Tibial artery (tissue), 4 donors: ENCODE measurements at regions not wholly inside any gene's neighbourhood (a gene's known extent, or its start where the extent isn't known, plus 50 kb on each side); places are given as distances from the start of the nearest gene placed in this dataset.
A peak's percentile ranks its signal among the peaks of the same experiment; 100 is the strongest.

ENCODE experiments used
- DNase-seq, 2 donors: peaks; one replicate each; pipeline ENCODE4 v3.0.0-alpha.2; 2019
- H3K27ac ChIP-seq, 2 donors: fragments of 200-600 bp; sonication (generic) in 1 of 2; 1 replicate in 1 of 2; 2 replicates in 1 of 2; pipeline ENCODE4 v1.5.1; 2018 to 2019; ENCODE audit warnings: mild to moderate bottlenecking in 1 of 2
- H3K27me3 ChIP-seq, 2 donors: fragments of 200-600 bp; sonication (generic) in 1 of 2; one replicate each; pipeline versions ENCODE4 v1.5.1 to v1.6.0; 2016 to 2019
- H3K36me3 ChIP-seq, 3 donors: fragments of 200-600 bp; sonication (generic) in 2 of 3; one replicate each; pipeline ENCODE4 v1.5.1; 2016 to 2019; ENCODE audit warnings: mild to moderate bottlenecking in 2 of 3
- H3K4me1 ChIP-seq, 4 donors: fragments of 200-600 bp; sonication (generic) in 2 of 4; 1 replicate in 3 of 4; 2 replicates in 1 of 4; pipeline ENCODE4 v1.5.1; 2016 to 2019
- H3K4me3 ChIP-seq, 2 donors: fragments of 200-600 bp; sonication (generic) in 1 of 2; 1 replicate in 1 of 2; 2 replicates in 1 of 2; pipeline ENCODE4 v1.5.1; 2018 to 2019; ENCODE audit warnings: mild to moderate bottlenecking in 2 of 2
- H3K9me3 ChIP-seq, 3 donors: fragments of 200-600 bp; sonication (generic) in 1 of 3; one replicate each; pipeline ENCODE4 v1.5.1; 2016 to 2019
- intact Hi-C: fragments of 100-400 bp; cut with DNase I; formaldehyde crosslinking; loops from one replicate; pipeline ENCODE4 v1.15.0; 2023; ENCODE audit warnings: low total_unique reads
- TF ChIP-seq, protein P1 (sequence below), 2 experiments: fragments of 200-600 bp in 1 of 2; fragments of 450-650 bp in 1 of 2; IDR thresholded peaks; one replicate each; pipeline ENCODE4 v1.5.1; 2017 to 2019; ENCODE audit warnings: antibody characterized with exemption in 2 of 2, mild to moderate bottlenecking in 1 of 2, moderate library complexity in 1 of 2

DNA sequence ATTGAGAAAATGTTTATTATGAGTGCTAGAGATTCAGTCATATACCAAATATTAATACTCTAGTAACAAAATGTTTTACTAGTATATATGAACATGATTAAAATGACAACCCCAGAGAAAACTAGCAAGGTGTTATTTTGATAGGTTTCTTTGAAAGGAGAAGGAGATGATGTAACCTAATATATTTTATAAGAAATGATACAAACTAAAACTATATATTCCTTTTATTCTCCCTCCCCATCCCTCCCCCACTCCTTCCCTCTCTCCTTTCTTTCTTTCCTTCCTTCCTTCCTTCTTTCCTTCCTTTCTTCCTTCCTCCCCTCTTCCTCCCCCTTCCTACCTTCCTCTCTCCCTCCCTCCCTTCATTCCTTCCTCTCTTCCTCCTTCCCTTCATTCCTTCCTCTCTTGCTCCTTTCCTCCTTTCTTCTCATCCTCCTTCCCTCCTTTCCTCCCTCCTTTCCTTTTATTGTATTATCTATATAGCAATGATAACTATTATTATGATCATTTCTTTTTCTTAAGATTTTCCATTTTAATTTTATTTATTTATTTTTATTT lies 215.3 kb upstream of the MEF2C start:
- intact Hi-C loops, result no loop called here
- H3K27ac ChIP-seq, result no peak overlapping the region
- no peaks in the 10 kb centered on the region for H3K4me1 ChIP-seq
- DNase-seq, result no peak
- TF ChIP-seq, protein P1, sequence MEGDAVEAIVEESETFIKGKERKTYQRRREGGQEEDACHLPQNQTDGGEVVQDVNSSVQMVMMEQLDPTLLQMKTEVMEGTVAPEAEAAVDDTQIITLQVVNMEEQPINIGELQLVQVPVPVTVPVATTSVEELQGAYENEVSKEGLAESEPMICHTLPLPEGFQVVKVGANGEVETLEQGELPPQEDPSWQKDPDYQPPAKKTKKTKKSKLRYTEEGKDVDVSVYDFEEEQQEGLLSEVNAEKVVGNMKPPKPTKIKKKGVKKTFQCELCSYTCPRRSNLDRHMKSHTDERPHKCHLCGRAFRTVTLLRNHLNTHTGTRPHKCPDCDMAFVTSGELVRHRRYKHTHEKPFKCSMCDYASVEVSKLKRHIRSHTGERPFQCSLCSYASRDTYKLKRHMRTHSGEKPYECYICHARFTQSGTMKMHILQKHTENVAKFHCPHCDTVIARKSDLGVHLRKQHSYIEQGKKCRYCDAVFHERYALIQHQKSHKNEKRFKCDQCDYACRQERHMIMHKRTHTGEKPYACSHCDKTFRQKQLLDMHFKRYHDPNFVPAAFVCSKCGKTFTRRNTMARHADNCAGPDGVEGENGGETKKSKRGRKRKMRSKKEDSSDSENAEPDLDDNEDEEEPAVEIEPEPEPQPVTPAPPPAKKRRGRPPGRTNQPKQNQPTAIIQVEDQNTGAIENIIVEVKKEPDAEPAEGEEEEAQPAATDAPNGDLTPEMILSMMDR (IDR thresholded peaks at IDR 0.05), result no peak
- no peaks in the 10 kb centered on the region for H3K27me3 ChIP-seq
- H3K4me3 ChIP-seq, result no peak overlapping the region
- no peaks in the 10 kb centered on the region for H3K36me3 ChIP-seq
- H3K9me3 ChIP-seq, result no peaks in the 10 kb centered on the region

DNA sequence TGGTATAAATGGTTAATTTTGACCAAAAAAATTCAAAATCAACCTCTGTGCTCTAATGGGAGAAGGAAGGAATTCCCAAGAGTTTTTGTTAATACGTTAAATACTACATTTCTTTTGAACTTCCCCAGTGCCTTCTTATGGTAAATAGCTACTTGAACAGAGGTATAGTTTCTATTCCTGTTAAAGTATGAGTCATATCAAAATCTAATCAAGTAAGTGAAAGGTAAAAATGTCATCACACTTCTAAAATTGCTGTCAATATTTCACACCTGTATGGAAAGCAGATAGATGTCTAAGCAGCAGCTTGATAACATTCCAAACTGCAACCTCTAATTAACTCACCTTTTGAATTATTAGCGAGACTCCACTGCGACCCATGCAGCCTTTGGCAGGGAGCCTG lies 214.1 kb upstream of the MEF2C start:
- H3K9me3 ChIP-seq, result no peaks in the 10 kb centered on the region
- intact Hi-C loops, result no loop called here
- no peak overlapping the region for H3K27ac ChIP-seq
- TF ChIP-seq, protein P1 (IDR thresholded peaks at IDR 0.05), result no peak
- H3K4me1 ChIP-seq, result no peaks in the 10 kb centered on the region
- no peaks in the 10 kb centered on the region for H3K36me3 ChIP-seq
- DNase-seq, result no peak
- H3K27me3 ChIP-seq, result no peaks in the 10 kb centered on the region
- H3K4me3 ChIP-seq, result no peak overlapping the region

DNA sequence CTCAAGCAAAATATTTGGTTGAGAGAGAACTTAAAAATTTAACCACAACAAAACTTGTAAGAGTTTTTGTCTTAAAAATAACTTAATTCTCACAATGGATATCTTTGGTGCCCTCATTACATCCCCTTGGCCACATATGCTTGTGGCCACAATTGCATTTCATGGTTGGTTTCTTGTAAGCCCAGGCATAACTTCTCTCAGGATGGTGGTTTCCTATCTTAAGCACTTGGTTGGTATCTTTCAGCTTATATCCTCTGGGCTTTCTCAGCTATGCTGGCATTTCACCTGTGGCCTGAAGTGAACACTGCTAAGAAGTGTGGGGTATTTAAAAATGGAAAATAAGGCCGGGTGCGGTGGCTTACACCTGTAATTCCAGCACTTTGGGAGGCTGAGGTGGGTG lies 212.4 kb upstream of the MEF2C start:
- Histone ChIP-seq H3K9me3 (no peaks in the 10 kb centered on the region), H3K4me3 (no peak overlapping the region), H3K27me3 (no peaks in the 10 kb centered on the region), H3K4me1 (no peaks in the 10 kb centered on the region), H3K36me3 (no peaks in the 10 kb centered on the region), H3K27ac (no peak overlapping the region)
- no peak for DNase-seq
- TF ChIP-seq, protein P1 (IDR thresholded peaks at IDR 0.05), result no peak
- intact Hi-C loops, result no loop called here

DNA sequence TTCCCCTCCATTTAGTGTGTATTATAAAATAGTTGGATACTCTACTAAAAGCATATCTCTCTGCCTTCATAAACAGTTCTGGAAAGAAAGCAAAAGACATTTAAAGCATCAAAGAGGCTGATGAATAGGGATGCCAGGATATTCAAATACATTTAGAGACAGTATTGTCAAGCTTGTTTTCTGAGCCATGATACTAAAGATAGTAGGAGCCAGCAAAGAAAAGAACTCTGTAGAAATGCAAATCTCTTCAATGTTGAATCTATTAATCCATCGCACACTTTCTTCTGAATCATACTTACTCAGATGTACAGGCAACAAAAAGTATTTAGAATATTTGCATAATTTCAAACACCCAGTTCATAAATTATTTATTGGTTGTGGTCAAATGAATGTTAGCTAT lies 207.1 kb upstream of the MEF2C start:
- no peak overlapping the region for H3K27ac ChIP-seq
- no peaks in the 10 kb centered on the region for H3K36me3 ChIP-seq
- no peaks in the 10 kb centered on the region for H3K9me3 ChIP-seq
- H3K4me3 ChIP-seq, result no peak overlapping the region
- no peak for DNase-seq
- no peaks in the 10 kb centered on the region for H3K27me3 ChIP-seq
- TF ChIP-seq, protein P1 (IDR thresholded peaks at IDR 0.05), result no peak
- peaks cover 0 to 24% (median 17%) of the 10 kb centered on the region in 4 donors for H3K4me1 ChIP-seq
- intact Hi-C loops, result no loop called here

DNA sequence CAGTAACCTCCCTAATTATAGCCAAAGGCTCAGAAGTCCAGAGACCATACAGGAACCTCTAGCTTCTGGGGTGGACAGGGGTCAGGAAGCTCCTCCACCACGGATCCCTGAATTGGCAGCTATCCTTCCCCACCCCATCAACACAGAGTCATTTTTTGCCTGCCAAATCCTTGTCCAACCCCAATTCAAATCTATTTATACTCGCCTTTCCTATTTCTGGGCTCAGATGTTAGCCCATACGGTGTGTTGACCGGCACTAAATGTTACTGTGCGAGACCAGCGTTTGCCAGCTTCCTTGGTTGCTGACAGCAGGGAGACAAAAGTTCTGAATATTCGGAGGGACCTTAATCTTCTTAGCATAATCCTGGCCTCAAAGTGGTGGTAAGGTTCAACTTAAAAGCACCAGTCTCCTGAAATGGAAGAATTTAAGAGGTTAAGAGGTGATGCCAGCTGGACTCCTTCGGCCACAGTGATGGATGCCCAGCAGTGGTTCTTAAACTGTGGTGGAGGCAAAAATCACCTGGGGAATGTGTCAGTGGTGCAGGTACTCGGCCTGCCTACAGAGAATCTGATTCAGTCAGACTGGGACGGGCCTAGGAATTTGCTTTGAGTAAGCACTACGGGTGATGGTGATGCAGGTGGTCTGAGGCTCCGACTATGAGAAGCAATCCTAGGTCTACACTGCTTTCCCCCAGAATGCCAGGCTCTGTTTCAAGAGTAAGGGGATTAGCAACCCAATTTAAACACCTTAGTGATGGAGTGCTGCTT lies 204.8 kb upstream of the MEF2C start:
- peak in 1 of 2 donors; percentile 66 for DNase-seq
- TF ChIP-seq, protein P1 (IDR thresholded peaks at IDR 0.05), result no peak
- no peak overlapping the region for H3K4me3 ChIP-seq
- no peaks in the 10 kb centered on the region for H3K36me3 ChIP-seq
- no peaks in the 10 kb centered on the region for H3K9me3 ChIP-seq
- peak overlapping the region; percentile 71 to 75 for H3K27ac ChIP-seq
- H3K27me3 ChIP-seq, result no peaks in the 10 kb centered on the region
- intact Hi-C loops, result no loop called here
- peaks cover 0 to 24% (median 17%) of the 10 kb centered on the region in 4 donors for H3K4me1 ChIP-seq
